Omental fat pad (tissue), 3 donors: ENCODE measurements at regions not wholly inside any gene's neighbourhood (a gene's known extent, or its start where the extent isn't known, plus 50 kb on each side); places are given as distances from the start of the nearest gene placed in this dataset.

Source experiments
- ATAC-seq: fragments of 150-250 bp; one replicate; pipeline ENCODE4 v1.9.1; 2016; ENCODE audit warnings: mild to moderate bottlenecking, moderate library complexity; ENCODE audit not compliant: low FRiP score
- DNase-seq: peaks from one replicate; pipeline ENCODE4 v3.0.0-alpha.2; 2019; ENCODE audit warnings: low spot score
- CTCF ChIP-seq, 3 donors: fragments of 450-650 bp; IDR thresholded peaks; one replicate each; pipeline ENCODE4 v1.5.1; 2016 to 2017; ENCODE audit warnings: antibody characterized with exemption in 3 of 3, mild to moderate bottlenecking in 3 of 3, moderate library complexity in 2 of 3

- no peak for ATAC-seq
- no peak for TF ChIP-seq CTCF (IDR thresholded peaks at IDR 0.05)
- DNase-seq = no peak
Observed at GRCh38 chr5:111937094-111937493, 180.1 kb upstream of the NREP start.

GRCh38 chr5:111935835-111936234, 178.8 kb upstream of the NREP start:
- DNase-seq = no peak
- no peak for TF ChIP-seq CTCF (IDR thresholded peaks at IDR 0.05)
- ATAC-seq = no peak

GRCh38 chr5:111935009-111935408, 178.0 kb upstream of the NREP start:
- DNase-seq (no peak), ATAC-seq (no peak)
- TF ChIP-seq CTCF (IDR thresholded peaks at IDR 0.05) = no peak

- no peak for ATAC-seq
- DNase-seq = no peak
- TF ChIP-seq CTCF (IDR thresholded peaks at IDR 0.05) = no peak
Observed at GRCh38 chr5:111934511-111934910, 177.5 kb upstream of the NREP start.

GRCh38 chr5:111933086-111933485, 176.1 kb upstream of the NREP start:
- DNase-seq (no peak), ATAC-seq (no peak)
- no peak for TF ChIP-seq CTCF (IDR thresholded peaks at IDR 0.05)

GRCh38 chr5:111932628-111933027, 175.6 kb upstream of the NREP start:
- no peak for TF ChIP-seq CTCF (IDR thresholded peaks at IDR 0.05)
- ATAC-seq = peak; percentile 62
- peak; percentile 23 for DNase-seq

GRCh38 chr5:111932199-111932598, 175.2 kb upstream of the NREP start:
- TF ChIP-seq CTCF (IDR thresholded peaks at IDR 0.05) = no peak
- DNase-seq (no peak), ATAC-seq (peak; percentile 12)
